HepG2 (cell line): ENCODE measurements at regions not wholly inside any gene's neighbourhood (a gene's known extent, or its start where the extent isn't known, plus 50 kb on each side); places are given as distances from the start of the nearest gene placed in this dataset.

Experiments
- ATAC-seq: fragments of 200-7000 bp; cut with Tn5 transposase; 3 replicates; pipeline ENCODE4 v1.9.1; 2020; ENCODE audit warnings: mild to moderate bottlenecking, moderate library complexity
- BruUV-seq: library from RNA; stranded (reverse); fragments of 400-500 nt; replicated peaks from 2 replicates; lab custom pipeline; 2021; lab: Mats Ljungman, UMichigan
- CTCF ChIA-PET: fragments of 300-600 bp; formaldehyde crosslinking; extraction: SDS; loops from one replicate; lab custom pipeline; 2021; ENCODE audit warnings: low total read pairs, inconsistent platforms, low intra/inter-chr PET ratio; lab: Yijun Ruan, JAX
- POLR2A ChIA-PET: fragments of 350-600 bp; sonication (Branson Sonifier 250); formaldehyde crosslinking; loops from one replicate; lab custom pipeline; 2020; ENCODE audit warnings: antibody characterized with exemption, inconsistent platforms; lab: Yijun Ruan, JAX
- DNase-seq: peaks from one replicate; pipeline ENCODE4 v3.0.0-alpha.2; 2015; ENCODE audit warnings: low spot score
- FAIRE-seq: peaks from 3 replicates; lab custom pipeline; 2011; peaks lifted over from hg19 to GRCh38; lab: Jason Lieb, UNC
- H2AFZ ChIP-seq: one replicate; pipeline ENCODE4 v1.6.1; 2011; ENCODE audit warnings: low read length, inconsistent platforms
- H3K27ac ChIP-seq: fragments of 300-600 bp; 3 replicates; pipeline ENCODE4 v1.8.0; 2011; ENCODE audit warnings: mixed run types, mild to moderate bottlenecking, mixed read lengths, low read length, inconsistent platforms; ENCODE audit not compliant: insufficient read depth; ENCODE audit errors: extremely low read length
- H3K27me3 ChIP-seq, 2 experiments: fragments of 200-600 bp in 1 of 2; 2 replicates in 1 of 2; 3 replicates in 1 of 2; pipeline versions ENCODE4 v1.6.0 to v1.8.0; 2011; ENCODE audit warnings: low read length in 2 of 2, mild to moderate bottlenecking in 2 of 2, moderate library complexity in 2 of 2, inconsistent platforms in 1 of 2; ENCODE audit not compliant: insufficient read depth in 2 of 2, control insufficient read depth in 1 of 2
- H3K36me3 ChIP-seq, 2 experiments: fragments of 200-600 bp in 1 of 2; replicated peaks in 1 of 2; 2 replicates in 1 of 2; 3 replicates in 1 of 2; pipeline versions ENCODE4 v1.5.1 to v1.8.0; 2011; ENCODE audit warnings: low read length in 2 of 2, inconsistent platforms in 1 of 2; ENCODE audit not compliant: insufficient read depth in 2 of 2, control insufficient read depth in 1 of 2
- H3K4me1 ChIP-seq: 2 replicates; pipeline ENCODE4 v1.5.1; 2012; ENCODE audit warnings: low read length, inconsistent platforms; ENCODE audit not compliant: insufficient read depth
- H3K4me2 ChIP-seq: 2 replicates; pipeline ENCODE4 v1.6.0; 2011; ENCODE audit warnings: low read depth, low read length, inconsistent platforms
- H3K4me3 ChIP-seq, 3 experiments: fragments of 200-600 bp in 1 of 3; sonication (generic), shearing (Covaris generic) in 1 of 3; replicated peaks in 1 of 3; 2 replicates each; pipeline ENCODE4 v1.5.1; 2011 to 2016; ENCODE audit warnings: low read length in 3 of 3, inconsistent platforms in 2 of 3, low read depth in 2 of 3, mild to moderate bottlenecking in 2 of 3, control low read depth in 1 of 3, mixed read lengths in 1 of 3; ENCODE audit not compliant: insufficient read depth in 1 of 3
- H3K79me2 ChIP-seq: one replicate; pipeline ENCODE4 v1.6.1; 2011; ENCODE audit warnings: low read length, inconsistent platforms; ENCODE audit not compliant: insufficient read depth
- H3K9ac ChIP-seq: 2 replicates; pipeline ENCODE4 v1.6.0; 2011; ENCODE audit warnings: mild to moderate bottlenecking, low read depth, low read length, inconsistent platforms; ENCODE audit not compliant: insufficient read depth
- H3K9me3 ChIP-seq: 2 replicates; pipeline ENCODE4 v1.5.1; 2012; ENCODE audit warnings: mild to moderate bottlenecking, low read length
- H4K20me1 ChIP-seq: 2 replicates; pipeline ENCODE4 v1.6.0; 2011; ENCODE audit warnings: inconsistent platforms, mild to moderate bottlenecking, low read length, moderate library complexity; ENCODE audit not compliant: insufficient read depth
- ATF7-NPFF ChIP-seq: sonication (generic); formaldehyde crosslinking; IDR thresholded peaks from 2 replicates; pipeline ENCODE4 v1.8.1; 2023; ENCODE audit warnings: mild to moderate bottlenecking, low read depth, missing genetic modification reagents, moderate library complexity
- BORCS8-MEF2B ChIP-seq: sonication (generic); formaldehyde crosslinking; IDR thresholded peaks from 2 replicates; pipeline ENCODE4 v1.8.0; 2022; ENCODE audit warnings: mild to moderate bottlenecking, missing genetic modification reagents
- DNMT3B ChIP-seq: conservative IDR thresholded peaks from 2 replicates; pipeline ENCODE4 v1.6.1; 2016; ENCODE audit warnings: missing biosample characterization, control low read depth
- EP300 ChIP-seq, 3 experiments: sonication (generic) in 1 of 3; formaldehyde crosslinking in 1 of 3; IDR thresholded peaks; 2 replicates each; pipeline versions ENCODE4 v1.5.1 to v1.6.1; 2011 to 2020; ENCODE audit warnings: low read depth in 2 of 3, low read length in 2 of 3, borderline replicate concordance in 1 of 3, improper control_type of control experiment in 1 of 3, mild to moderate bottlenecking in 1 of 3, missing genetic modification reagents in 1 of 3, moderate library complexity in 1 of 3
- GFI1 ChIP-seq: sonication (generic); formaldehyde crosslinking; IDR thresholded peaks from 2 replicates; pipeline ENCODE4 v1.5.0; 2020; ENCODE audit warnings: missing genetic modification reagents, mild to moderate bottlenecking, borderline replicate concordance
- HOXD1 ChIP-seq: sonication (generic); formaldehyde crosslinking; IDR thresholded peaks from 2 replicates; pipeline ENCODE4 v1.5.0; 2020; ENCODE audit warnings: missing genetic modification reagents
- MTF2 ChIP-seq: sonication (generic); formaldehyde crosslinking; IDR thresholded peaks from 2 replicates; pipeline ENCODE4 v1.5.0; 2020; ENCODE audit warnings: missing genetic modification reagents, borderline replicate concordance
- NPAS2 ChIP-seq: sonication (generic); formaldehyde crosslinking; IDR thresholded peaks from 2 replicates; pipeline ENCODE4 v1.8.0; 2022; ENCODE audit warnings: mild to moderate bottlenecking, missing genetic modification reagents, borderline replicate concordance
- POLR2A ChIP-seq, 2 experiments: IDR thresholded peaks; 2 replicates each; pipeline ENCODE4 v1.6.1; 2011; ENCODE audit warnings: low read depth in 2 of 2, low read length in 2 of 2, mild to moderate bottlenecking in 1 of 2, moderate library complexity in 1 of 2; ENCODE audit not compliant: insufficient read depth in 1 of 2
- RARG ChIP-seq: sonication (generic); formaldehyde crosslinking; IDR thresholded peaks from 2 replicates; pipeline ENCODE4 v1.4.0; 2020; ENCODE audit warnings: low read depth, mild to moderate bottlenecking, missing genetic modification reagents
- REPIN1 ChIP-seq: sonication (generic); formaldehyde crosslinking; IDR thresholded peaks from 2 replicates; pipeline ENCODE4 v1.8.0; 2022; ENCODE audit warnings: missing genetic modification reagents, low read depth, mild to moderate bottlenecking, borderline replicate concordance
- SAFB2 ChIP-seq: sonication (generic); formaldehyde crosslinking; IDR thresholded peaks from 2 replicates; pipeline ENCODE4 v1.5.1; 2020; ENCODE audit warnings: missing genetic modification reagents, low read depth, mild to moderate bottlenecking, borderline replicate concordance
- ZNF124 ChIP-seq: sonication (generic); formaldehyde crosslinking; IDR thresholded peaks from 2 replicates; pipeline ENCODE4 v1.4.0; 2020; ENCODE audit warnings: missing genetic modification reagents
- ZNF136 ChIP-seq: sonication (generic); formaldehyde crosslinking; IDR thresholded peaks from 2 replicates; pipeline ENCODE4 v1.8.1; 2022; ENCODE audit warnings: low read depth, mild to moderate bottlenecking, moderate library complexity, missing genetic modification reagents
- ZNF205 ChIP-seq: IDR thresholded peaks from 2 replicates; pipeline ENCODE4 v1.6.1; 2018; ENCODE audit warnings: missing biosample characterization, missing genetic modification reagents
- ZNF274 ChIP-seq: sonication (generic); formaldehyde crosslinking; IDR thresholded peaks from 2 replicates; pipeline ENCODE4 v1.5.1; 2020; ENCODE audit warnings: mild to moderate bottlenecking, missing genetic modification reagents
- ZNF276 ChIP-seq: sonication (generic); formaldehyde crosslinking; IDR thresholded peaks from 2 replicates; pipeline ENCODE4 v1.4.0; 2020; ENCODE audit warnings: mild to moderate bottlenecking, low read depth, missing genetic modification reagents
- ZNF660 ChIP-seq: sonication (generic); formaldehyde crosslinking; IDR thresholded peaks from 2 replicates; pipeline ENCODE4 v1.5.1; 2020; ENCODE audit warnings: mild to moderate bottlenecking, low read depth, missing genetic modification reagents, borderline replicate concordance
- WGBS: methylation state at CpG from one replicate; pipeline ENCODE4 v1.1.6; 2017; ENCODE audit warnings: low lambda C conversion rate; 5-methylcytosine and 5-hydroxymethylcytosine counted together
- in situ Hi-C: cut with HindIII; loops from 2 replicates; pipeline ENCODE4 v1.10.0; 2017; ENCODE audit warnings: low pct_unique_long_range_greater_than_20kb; ENCODE audit not compliant: extremely low pct_ligation_motif_present
- intact Hi-C: fragments of 100-400 bp; cut with micrococcal nuclease; formaldehyde crosslinking; loops from one replicate; pipeline ENCODE4 v1.10.0; 2022; ENCODE audit not compliant: unreplicated experiment

DNA sequence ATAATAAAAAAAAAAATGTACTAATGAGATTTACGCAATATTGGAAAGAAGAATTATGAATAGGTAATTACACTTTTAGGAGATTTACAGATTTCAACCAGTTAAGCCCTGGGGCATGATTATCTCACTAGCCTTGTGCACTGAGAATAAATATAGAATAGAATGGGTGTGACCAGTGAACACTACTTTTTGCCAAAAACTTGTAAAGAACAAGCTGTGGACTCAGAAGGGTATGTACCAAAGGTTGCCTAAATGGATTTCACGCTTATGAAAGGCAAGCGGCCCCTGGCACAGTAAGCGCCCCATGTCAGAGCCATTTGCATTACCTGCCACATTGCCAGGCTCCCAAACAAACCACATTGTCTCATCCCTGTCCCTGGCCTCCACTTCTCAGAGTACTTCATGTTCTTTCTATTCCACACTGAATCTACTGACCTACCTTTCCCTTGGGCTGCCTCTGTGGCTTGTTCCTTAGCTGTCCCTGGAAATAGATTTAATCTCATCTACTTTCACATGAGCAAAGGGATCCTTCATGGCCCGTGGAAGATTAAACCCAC, 170.6 kb upstream of the DIO2 start:
- DNase-seq = no peak
- BruUV-seq = no TSS peak
- Histone ChIP-seq H3K4me2 (no peak overlapping the region), H2AFZ (no peak overlapping the region), H3K36me3 (no peaks in the 10 kb centered on the region), H3K27me3 (no peaks in the 10 kb centered on the region), H3K9ac (no peak overlapping the region), H3K9me3 (no peaks in the 10 kb centered on the region), H3K79me2 (no peaks in the 10 kb centered on the region), H3K4me1 (no peaks in the 10 kb centered on the region), H3K27ac (no peak overlapping the region), H3K4me3 (no peak overlapping the region), H4K20me1 (no peaks in the 10 kb centered on the region)
- TF ChIP-seq POLR2A (IDR thresholded peaks at IDR 0.05; ENCODE audit: insufficient read depth in 1 of 2, low read depth in 2 of 2, low read length in 2 of 2) (no peak), REPIN1 (CRISPR knock-in tag) (no peak), ATF7-NPFF (CRISPR knock-in tag) (no peak), SAFB2 (CRISPR knock-in tag) (no peak), NPAS2 (no peak), ZNF124 (CRISPR knock-in tag) (no peak), GFI1 (CRISPR knock-in tag) (no peak), ZNF205 (CRISPR knock-in tag) (no peak), ZNF274 (CRISPR knock-in tag) (no peak)
- CTCF ChIA-PET = no interaction called here
- intact Hi-C loops (no loop called here), in situ Hi-C loops (no loop called here)
- POLR2A ChIA-PET = no interaction called here
- 5% methylated on average over 5 of the region's 5 CpGs for WGBS
- no peak for FAIRE-seq
- no peak for ATAC-seq

DNA sequence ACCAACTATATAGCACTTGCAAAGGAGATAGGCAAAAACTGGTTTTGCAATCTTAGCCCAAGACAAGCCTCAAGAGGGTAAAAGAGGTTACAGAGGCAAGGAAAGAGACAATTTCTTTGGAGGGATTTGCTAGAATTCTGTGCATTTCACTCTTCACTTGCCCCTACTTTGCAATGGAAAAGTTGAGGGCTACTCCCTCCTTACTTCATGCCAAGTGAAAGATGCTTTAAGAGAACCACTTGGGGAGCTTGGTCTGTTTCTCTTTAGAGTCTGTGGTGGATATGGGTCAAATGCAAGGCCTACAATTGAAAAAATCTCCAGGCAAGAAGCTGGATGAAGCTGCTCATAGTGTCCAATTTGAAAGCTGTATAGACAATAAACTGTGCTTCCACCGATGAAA, 167.7 kb upstream of the DIO2 start:
- no TSS peak for BruUV-seq
- ChIA-PET CTCF (no interaction called here), POLR2A (no interaction called here)
- TF ChIP-seq ZNF660 (CRISPR knock-in tag) (no peak), HOXD1 (no peak), ZNF276 (CRISPR knock-in tag) (no peak), DNMT3B (CRISPR knock-in tag) (no peak), BORCS8-MEF2B (no peak), EP300 (IDR thresholded peaks at IDR 0.05; ENCODE audit: low read depth in 2 of 2, low read length in 2 of 2) (no peak), EP300 (CRISPR knock-in tag; IDR thresholded peaks at IDR 0.05; ENCODE audit: borderline replicate concordance) (no peak), MTF2 (CRISPR knock-in tag) (no peak), ZNF136 (CRISPR knock-in tag) (no peak), RARG (CRISPR knock-in tag) (no peak)

More for the DNA sequence above, 167.7 kb upstream of the DIO2 start:
- Histone ChIP-seq H3K27ac (no peak overlapping the region), H3K9ac (no peak overlapping the region), H3K9me3 (no peaks in the 10 kb centered on the region), H3K36me3 (no peaks in the 10 kb centered on the region), H3K4me3 (no peak overlapping the region), H2AFZ (no peak overlapping the region), H4K20me1 (no peaks in the 10 kb centered on the region), H3K4me1 (no peaks in the 10 kb centered on the region), H3K4me2 (no peak overlapping the region), H3K27me3 (no peaks in the 10 kb centered on the region; a peak in 1 of 5 replicates), H3K79me2 (no peaks in the 10 kb centered on the region)
- intact Hi-C loops (no loop called here), in situ Hi-C loops (no loop called here)
- DNase-seq (no peak), ATAC-seq (no peak), FAIRE-seq (no peak)
- WGBS = 0% methylated on average over 1 of the region's 1 CpG
